Neural cell (in vitro differentiated cells): ENCODE measurements at regions not wholly inside any gene's neighbourhood (a gene's known extent, or its start where the extent isn't known, plus 50 kb on each side); places are given as distances from the start of the nearest gene placed in this dataset.

ENCODE experiments used
- H2AFZ ChIP-seq: fragments of 200-600, 300-800 bp; sonication (generic), shearing (Covaris generic); 2 replicates; pipeline ENCODE4 v1.6.0; 2014; ENCODE audit warnings: low read depth, mild to moderate bottlenecking, antibody characterized with exemption, low read length, moderate library complexity
- H3F3A ChIP-seq: fragments of 200-600 bp; shearing (Covaris generic); 2 replicates; pipeline ENCODE4 v1.6.1; 2016; ENCODE audit warnings: mild to moderate bottlenecking, moderate library complexity, mixed read lengths, antibody characterized with exemption, low read length; ENCODE audit not compliant: insufficient read depth, poor library complexity, severe bottlenecking
- H3K27ac ChIP-seq: fragments of 200-600, 300-800 bp; sonication (generic), shearing (Covaris generic); 2 replicates; pipeline ENCODE4 v1.5.1; 2014; ENCODE audit warnings: mild to moderate bottlenecking, low read length, moderate library complexity
- H3K27me3 ChIP-seq: fragments of 300-800, 200-600 bp; sonication (generic), shearing (Covaris generic); 2 replicates; pipeline ENCODE4 v1.6.0; 2014; ENCODE audit warnings: mild to moderate bottlenecking, low read depth, low read length, moderate library complexity; ENCODE audit not compliant: insufficient read depth
- H3K36me3 ChIP-seq: fragments of 300-800, 200-600 bp; sonication (generic), shearing (Covaris generic); 2 replicates; pipeline ENCODE4 v1.5.1; 2014; ENCODE audit warnings: mild to moderate bottlenecking, antibody characterized with exemption, low read length, moderate library complexity; ENCODE audit not compliant: insufficient read depth
- H3K4me2 ChIP-seq: fragments of 300-800, 200-600 bp; sonication (generic), shearing (Covaris generic); 2 replicates; pipeline ENCODE4 v1.6.0; 2014; ENCODE audit warnings: mild to moderate bottlenecking, low read length
- H3K4me3 ChIP-seq: fragments of 300-800, 200-600 bp; sonication (generic), shearing (Covaris generic); 2 replicates; pipeline ENCODE4 v1.5.1; 2014; ENCODE audit warnings: mild to moderate bottlenecking, low read length, moderate library complexity
- H3K79me2 ChIP-seq: fragments of 200-600 bp; shearing (Covaris generic); replicated peaks from 2 replicates; pipeline ENCODE4 v1.6.0; 2014; ENCODE audit warnings: mild to moderate bottlenecking, low read length, moderate library complexity; ENCODE audit not compliant: insufficient read depth
- H3K9ac ChIP-seq: fragments of 300-800, 200-600 bp; sonication (generic), shearing (Covaris generic); 2 replicates; pipeline ENCODE4 v1.6.1; 2016; ENCODE audit warnings: mild to moderate bottlenecking, low read length, mixed read lengths
- H3K9me2 ChIP-seq: fragments of 200-600 bp; shearing (Covaris generic); 2 replicates; pipeline ENCODE4 v1.6.1; 2016; ENCODE audit warnings: mild to moderate bottlenecking, low read length, mixed read lengths; ENCODE audit not compliant: insufficient read depth
- H3K9me3 ChIP-seq: fragments of 200-600, 300-800 bp; sonication (generic), shearing (Covaris generic); 2 replicates; pipeline ENCODE4 v1.6.1; 2016; ENCODE audit warnings: mild to moderate bottlenecking, mixed run types, low read length, moderate library complexity, mixed read lengths
- H4K20me1 ChIP-seq: fragments of 200-600 bp; shearing (Covaris generic); 2 replicates; pipeline ENCODE4 v1.6.1; 2016; ENCODE audit warnings: mild to moderate bottlenecking, mixed run types; ENCODE audit not compliant: insufficient read depth
- EP300 ChIP-seq: fragments of 450-650 bp; conservative IDR thresholded peaks from 2 replicates; pipeline ENCODE4 v1.6.1; 2014; ENCODE audit warnings: antibody characterized with exemption, mild to moderate bottlenecking, moderate library complexity; ENCODE audit not compliant: poor library complexity, severe bottlenecking
- EZH2 ChIP-seq: fragments of 200-600, 300-800 bp; shearing (Covaris generic), sonication (generic); IDR thresholded peaks from 2 replicates; pipeline ENCODE4 v1.6.1; 2014; ENCODE audit warnings: antibody characterized with exemption, low read length, borderline replicate concordance, mild to moderate bottlenecking; ENCODE audit not compliant: insufficient read depth, poor library complexity, severe bottlenecking
- MXI1 ChIP-seq: fragments of 450-650 bp; conservative IDR thresholded peaks from 2 replicates; pipeline ENCODE4 v1.6.1; 2014; ENCODE audit warnings: antibody characterized with exemption, mild to moderate bottlenecking; ENCODE audit not compliant: poor library complexity, severe bottlenecking
- POLR2AphosphoS5 ChIP-seq: IDR thresholded peaks from 2 replicates; pipeline ENCODE4 v1.6.1; 2012
- RAD21 ChIP-seq: fragments of 450-650 bp; conservative IDR thresholded peaks from 2 replicates; pipeline ENCODE4 v1.6.1; 2014; ENCODE audit warnings: antibody characterized with exemption, mild to moderate bottlenecking, moderate library complexity
- SMC3 ChIP-seq: fragments of 450-650 bp; conservative IDR thresholded peaks from 2 replicates; pipeline ENCODE4 v1.6.1; 2014; ENCODE audit warnings: antibody characterized with exemption, mild to moderate bottlenecking, moderate library complexity; ENCODE audit not compliant: poor library complexity
- TAF1 ChIP-seq: IDR thresholded peaks from 2 replicates; pipeline ENCODE4 v1.6.1; 2012; ENCODE audit warnings: low read depth
- TF ChIP-seq, protein P1 (sequence below): IDR thresholded peaks from 2 replicates; pipeline ENCODE4 v1.6.1; 2012; ENCODE audit warnings: borderline replicate concordance
- TF ChIP-seq, protein P2 (sequence below): fragments of 450-650 bp; IDR thresholded peaks from 2 replicates; pipeline ENCODE4 v1.5.1; 2014; ENCODE audit warnings: antibody characterized with exemption, mild to moderate bottlenecking, moderate library complexity; ENCODE audit not compliant: poor library complexity, severe bottlenecking

DNA sequence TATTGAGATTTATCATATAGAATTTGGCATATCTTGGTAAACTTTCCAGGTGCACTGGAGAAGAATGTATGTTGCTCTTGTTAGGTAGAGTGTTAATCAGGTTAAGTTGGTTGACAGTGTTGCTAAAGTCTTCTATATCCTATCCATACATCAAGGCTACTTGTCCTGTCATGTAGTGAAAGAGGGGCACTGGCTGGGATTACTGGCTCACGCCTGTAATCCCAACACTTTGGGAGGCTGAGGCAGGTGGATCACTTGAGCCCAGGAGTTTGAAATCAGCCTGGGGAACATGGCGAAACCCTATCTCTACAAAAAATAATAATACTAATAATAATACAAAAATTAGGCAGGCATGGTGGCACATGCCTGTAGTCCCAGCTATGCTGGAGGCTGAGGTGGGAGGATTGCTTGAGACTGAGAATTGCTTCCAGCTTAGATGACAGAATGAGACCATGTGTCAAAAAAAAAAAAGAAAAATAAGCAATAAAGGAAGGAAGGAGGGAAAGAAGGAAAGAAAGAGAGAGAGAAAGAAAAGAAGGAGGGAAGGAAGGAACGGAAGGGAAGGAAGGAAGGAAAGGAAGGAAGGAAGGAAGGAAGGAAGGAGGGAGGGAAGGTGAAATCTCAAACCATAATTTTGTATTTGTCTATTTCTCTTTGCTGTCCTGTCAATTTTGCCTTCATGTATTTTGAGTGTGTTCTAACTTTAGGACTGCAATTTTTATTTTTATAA lies 57.4 kb upstream of the IQSEC1 start:
- no peak overlapping the region for H3K4me3 ChIP-seq
- no peak overlapping the region for H3K27ac ChIP-seq
- H3K27me3 ChIP-seq, result no peaks in the 10 kb centered on the region
- H3K9ac ChIP-seq, result no peak overlapping the region
- H3K4me2 ChIP-seq, result no peak overlapping the region
- no peaks in the 10 kb centered on the region for H3F3A ChIP-seq
- H4K20me1 ChIP-seq, result no peaks in the 10 kb centered on the region
- no peaks in the 10 kb centered on the region for H3K9me2 ChIP-seq
- no peaks in the 10 kb centered on the region for H3K79me2 ChIP-seq
- H3K36me3 ChIP-seq, result no peaks in the 10 kb centered on the region
- TF ChIP-seq POLR2AphosphoS5 (no peak), TAF1 (no peak), RAD21 (no peak), MXI1 (no peak), EZH2 (no peak), SMC3 (no peak), EP300 (no peak)
- TF ChIP-seq, protein P1, sequence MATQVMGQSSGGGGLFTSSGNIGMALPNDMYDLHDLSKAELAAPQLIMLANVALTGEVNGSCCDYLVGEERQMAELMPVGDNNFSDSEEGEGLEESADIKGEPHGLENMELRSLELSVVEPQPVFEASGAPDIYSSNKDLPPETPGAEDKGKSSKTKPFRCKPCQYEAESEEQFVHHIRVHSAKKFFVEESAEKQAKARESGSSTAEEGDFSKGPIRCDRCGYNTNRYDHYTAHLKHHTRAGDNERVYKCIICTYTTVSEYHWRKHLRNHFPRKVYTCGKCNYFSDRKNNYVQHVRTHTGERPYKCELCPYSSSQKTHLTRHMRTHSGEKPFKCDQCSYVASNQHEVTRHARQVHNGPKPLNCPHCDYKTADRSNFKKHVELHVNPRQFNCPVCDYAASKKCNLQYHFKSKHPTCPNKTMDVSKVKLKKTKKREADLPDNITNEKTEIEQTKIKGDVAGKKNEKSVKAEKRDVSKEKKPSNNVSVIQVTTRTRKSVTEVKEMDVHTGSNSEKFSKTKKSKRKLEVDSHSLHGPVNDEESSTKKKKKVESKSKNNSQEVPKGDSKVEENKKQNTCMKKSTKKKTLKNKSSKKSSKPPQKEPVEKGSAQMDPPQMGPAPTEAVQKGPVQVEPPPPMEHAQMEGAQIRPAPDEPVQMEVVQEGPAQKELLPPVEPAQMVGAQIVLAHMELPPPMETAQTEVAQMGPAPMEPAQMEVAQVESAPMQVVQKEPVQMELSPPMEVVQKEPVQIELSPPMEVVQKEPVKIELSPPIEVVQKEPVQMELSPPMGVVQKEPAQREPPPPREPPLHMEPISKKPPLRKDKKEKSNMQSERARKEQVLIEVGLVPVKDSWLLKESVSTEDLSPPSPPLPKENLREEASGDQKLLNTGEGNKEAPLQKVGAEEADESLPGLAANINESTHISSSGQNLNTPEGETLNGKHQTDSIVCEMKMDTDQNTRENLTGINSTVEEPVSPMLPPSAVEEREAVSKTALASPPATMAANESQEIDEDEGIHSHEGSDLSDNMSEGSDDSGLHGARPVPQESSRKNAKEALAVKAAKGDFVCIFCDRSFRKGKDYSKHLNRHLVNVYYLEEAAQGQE, result no peak
- TF ChIP-seq, protein P2, sequence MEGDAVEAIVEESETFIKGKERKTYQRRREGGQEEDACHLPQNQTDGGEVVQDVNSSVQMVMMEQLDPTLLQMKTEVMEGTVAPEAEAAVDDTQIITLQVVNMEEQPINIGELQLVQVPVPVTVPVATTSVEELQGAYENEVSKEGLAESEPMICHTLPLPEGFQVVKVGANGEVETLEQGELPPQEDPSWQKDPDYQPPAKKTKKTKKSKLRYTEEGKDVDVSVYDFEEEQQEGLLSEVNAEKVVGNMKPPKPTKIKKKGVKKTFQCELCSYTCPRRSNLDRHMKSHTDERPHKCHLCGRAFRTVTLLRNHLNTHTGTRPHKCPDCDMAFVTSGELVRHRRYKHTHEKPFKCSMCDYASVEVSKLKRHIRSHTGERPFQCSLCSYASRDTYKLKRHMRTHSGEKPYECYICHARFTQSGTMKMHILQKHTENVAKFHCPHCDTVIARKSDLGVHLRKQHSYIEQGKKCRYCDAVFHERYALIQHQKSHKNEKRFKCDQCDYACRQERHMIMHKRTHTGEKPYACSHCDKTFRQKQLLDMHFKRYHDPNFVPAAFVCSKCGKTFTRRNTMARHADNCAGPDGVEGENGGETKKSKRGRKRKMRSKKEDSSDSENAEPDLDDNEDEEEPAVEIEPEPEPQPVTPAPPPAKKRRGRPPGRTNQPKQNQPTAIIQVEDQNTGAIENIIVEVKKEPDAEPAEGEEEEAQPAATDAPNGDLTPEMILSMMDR, result no peak
- H2AFZ ChIP-seq, result no peak overlapping the region
- no peaks in the 10 kb centered on the region for H3K9me3 ChIP-seq

DNA sequence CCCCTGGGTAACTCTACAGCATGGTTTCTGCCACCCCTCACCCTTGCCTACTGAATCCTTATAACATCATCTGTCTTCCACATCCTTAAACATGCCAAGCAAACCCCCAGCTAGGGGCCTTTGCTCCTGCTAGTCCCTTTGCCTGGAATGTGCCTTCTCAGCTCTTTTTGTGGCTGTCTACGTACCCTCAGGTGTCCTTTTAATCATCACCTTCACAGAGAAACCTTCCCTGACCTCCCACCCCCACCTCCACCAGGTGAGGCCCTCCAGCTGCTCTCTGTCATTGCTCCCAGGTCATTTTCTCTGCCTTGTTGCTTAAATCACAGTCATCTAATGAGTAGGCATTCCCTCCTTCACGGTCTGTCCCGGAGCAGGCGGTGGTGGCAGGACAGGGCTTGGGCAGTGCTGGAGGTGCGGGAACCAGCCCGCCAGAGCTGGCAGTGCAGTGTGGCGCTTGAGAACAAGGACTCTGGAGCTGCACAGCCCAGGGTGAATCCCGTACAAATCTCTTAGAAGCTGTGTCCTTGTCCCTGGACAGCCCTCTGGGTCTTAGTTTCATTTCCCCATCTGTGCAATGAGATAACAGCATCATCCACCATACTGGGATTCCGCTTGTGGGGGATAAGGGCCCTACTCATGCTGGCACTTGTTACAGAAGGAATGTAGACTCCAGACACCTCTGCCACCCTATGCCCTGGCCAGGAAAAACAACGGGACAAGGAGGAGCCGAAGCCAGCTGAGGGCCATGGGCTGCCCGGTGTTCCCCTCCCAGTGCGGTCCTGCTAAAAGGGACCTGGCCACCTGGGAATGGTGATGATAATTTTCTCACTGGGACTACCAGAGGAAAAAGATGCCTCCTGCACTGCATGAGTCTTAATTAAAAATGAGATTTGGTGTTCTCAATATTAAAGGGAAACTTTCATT lies 52.1 kb upstream of the IQSEC1 start:
- no peaks in the 10 kb centered on the region for H3K27me3 ChIP-seq
- H3K27ac ChIP-seq, result no peak overlapping the region
- H4K20me1 ChIP-seq, result no peaks in the 10 kb centered on the region
- H3F3A ChIP-seq, result no peaks in the 10 kb centered on the region
- no peak overlapping the region for H2AFZ ChIP-seq
- H3K79me2 ChIP-seq, result no peaks in the 10 kb centered on the region
- H3K9me3 ChIP-seq, result no peaks in the 10 kb centered on the region
- H3K9ac ChIP-seq, result no peak overlapping the region
- no peaks in the 10 kb centered on the region for H3K9me2 ChIP-seq
- TF ChIP-seq, protein P1, result no peak
- no peak for TF ChIP-seq SMC3
- TF ChIP-seq EZH2, result no peak
- TF ChIP-seq MXI1, result no peak
- TF ChIP-seq TAF1, result no peak
- TF ChIP-seq, protein P2, result no peak
- TF ChIP-seq RAD21, result no peak
- TF ChIP-seq POLR2AphosphoS5, result no peak
- TF ChIP-seq EP300, result no peak
- H3K4me2 ChIP-seq, result no peak overlapping the region
- H3K36me3 ChIP-seq, result no peaks in the 10 kb centered on the region
- no peak overlapping the region for H3K4me3 ChIP-seq
